NCI-H1417 (cell line): ENCODE measurements at regions not wholly inside any gene's neighbourhood (a gene's known extent, or its start where the extent isn't known, plus 50 kb on each side); places are given as distances from the start of the nearest gene placed in this dataset.
"Not testable (repeated sequence)": the region's sequence is repeated elsewhere in the genome, so short reads cannot be mapped to it uniquely, and the experiment has no call there.

ENCODE experiments used
- DNase-seq, 3 experiments: peaks; one replicate each; lab custom pipeline; 2025; lab: John Stamatoyannopoulos, UW

DNA sequence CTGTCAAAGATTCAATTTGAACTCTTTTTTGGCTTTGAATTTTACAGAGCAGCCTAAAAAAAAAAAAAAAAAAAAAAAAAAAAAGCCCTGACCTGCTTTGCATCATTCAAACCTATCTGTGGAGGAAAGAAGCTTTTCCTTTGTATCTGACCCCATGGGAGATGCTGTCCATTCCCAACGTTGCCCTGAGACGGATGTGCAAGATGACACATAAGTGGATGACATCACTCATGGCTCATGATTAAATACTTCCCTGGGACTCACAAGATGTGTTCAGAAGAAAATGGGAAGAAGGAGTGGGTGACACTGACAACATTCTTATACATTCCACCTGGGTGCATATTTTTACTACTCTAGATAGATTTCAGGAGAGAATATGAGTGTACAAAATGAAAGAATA lies 245.7 kb upstream of the ELAVL2 start:
- DNase-seq, result no peak

DNA sequence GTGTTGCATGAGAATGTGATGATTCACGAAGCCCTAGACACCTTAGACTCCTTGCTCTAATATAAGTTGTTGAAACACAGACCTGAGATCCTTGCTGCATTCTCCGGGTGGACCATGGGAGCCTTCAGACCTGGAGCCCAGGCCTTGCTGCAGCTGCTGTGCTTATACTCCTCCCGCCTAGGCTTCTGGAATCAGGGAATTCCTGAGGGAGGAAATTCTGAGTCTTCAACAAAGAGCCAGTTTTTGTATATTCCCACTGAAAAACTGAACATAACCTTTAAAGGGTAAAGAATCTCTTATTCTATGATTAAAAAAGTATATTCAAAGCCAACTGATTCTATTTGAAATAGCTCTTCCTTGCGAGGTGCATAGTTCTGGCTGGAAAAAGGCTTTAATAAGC lies 245.1 kb upstream of the ELAVL2 start:
- no peak for DNase-seq

DNA sequence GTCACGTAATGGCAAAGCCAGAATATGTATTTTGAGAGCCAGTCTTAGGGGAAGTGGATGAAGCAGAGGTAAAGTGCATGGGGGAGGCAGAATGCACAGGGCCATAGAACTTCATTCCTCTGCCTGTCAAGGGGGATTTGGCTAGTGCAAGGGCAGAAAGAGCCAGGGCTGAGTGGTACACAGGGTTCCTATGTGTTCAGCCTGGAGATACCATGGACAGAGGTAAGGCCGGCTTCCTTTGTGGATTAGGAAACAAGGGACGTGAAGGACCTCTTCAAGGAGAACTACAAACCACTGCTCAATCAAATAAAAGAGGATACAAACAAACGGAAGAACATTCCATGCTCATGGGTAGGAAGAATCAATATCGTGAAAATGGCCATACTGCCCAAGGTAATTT lies 241.1 kb upstream of the ELAVL2 start:
- DNase-seq, result not testable (repeated sequence)

DNA sequence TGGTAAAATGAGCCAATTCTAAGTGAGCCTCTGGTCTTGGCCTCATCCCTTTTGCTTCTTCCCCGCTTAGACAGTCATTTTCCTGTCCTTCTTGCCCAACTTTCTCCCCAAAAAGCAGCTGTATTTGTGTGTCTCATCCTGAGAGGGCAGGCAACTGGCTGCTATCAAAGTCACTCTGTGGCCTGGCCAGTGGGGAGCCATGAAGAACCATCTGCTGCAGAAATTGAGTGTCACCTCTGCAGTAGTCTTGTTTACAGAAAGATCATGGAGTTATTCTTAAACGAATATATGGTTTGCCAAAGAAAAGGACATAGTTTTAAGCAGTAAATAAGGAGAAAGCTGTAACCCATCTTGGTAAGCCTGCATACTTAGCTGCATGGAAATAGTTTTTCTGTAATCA lies 233.6 kb upstream of the ELAVL2 start:
- DNase-seq, result no peak

DNA sequence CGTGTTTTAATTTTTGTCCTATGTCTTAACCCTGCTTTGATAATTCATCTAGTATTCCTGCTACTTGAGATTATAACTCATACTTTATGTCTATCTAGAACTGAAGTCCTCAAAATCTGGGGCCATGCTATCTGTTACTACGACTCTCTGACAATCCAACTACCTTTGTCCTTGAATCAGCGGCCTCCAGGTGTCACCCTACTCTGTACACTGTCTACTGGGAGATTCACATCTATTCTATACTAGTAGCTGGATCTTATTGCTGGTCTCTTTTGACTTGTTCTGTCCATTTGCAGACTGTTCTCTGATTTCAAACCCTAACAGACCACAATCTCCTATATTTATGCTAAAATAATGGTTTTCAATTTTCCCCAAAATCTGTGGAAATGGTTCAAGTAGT lies 225.5 kb upstream of the ELAVL2 start:
- no peak for DNase-seq

DNA sequence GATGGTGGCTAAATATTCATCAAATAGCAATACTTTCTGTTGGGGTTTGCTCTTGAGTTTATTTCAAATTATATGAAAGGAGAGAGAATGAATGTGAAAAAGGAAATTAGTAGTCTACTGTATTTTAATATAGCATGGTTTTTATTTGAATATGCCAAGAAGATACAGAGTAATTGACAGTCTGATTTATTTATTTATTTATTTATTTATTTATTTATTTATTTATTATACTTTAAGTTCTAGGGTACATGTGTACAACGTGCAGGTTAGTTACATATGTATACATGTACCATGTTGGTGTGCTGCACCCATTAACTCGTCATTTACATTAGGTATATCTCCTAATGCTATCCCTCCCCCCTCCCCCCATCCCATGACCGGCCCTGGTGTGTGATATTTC lies 224.2 kb upstream of the ELAVL2 start:
- not testable (repeated sequence) for DNase-seq

DNA sequence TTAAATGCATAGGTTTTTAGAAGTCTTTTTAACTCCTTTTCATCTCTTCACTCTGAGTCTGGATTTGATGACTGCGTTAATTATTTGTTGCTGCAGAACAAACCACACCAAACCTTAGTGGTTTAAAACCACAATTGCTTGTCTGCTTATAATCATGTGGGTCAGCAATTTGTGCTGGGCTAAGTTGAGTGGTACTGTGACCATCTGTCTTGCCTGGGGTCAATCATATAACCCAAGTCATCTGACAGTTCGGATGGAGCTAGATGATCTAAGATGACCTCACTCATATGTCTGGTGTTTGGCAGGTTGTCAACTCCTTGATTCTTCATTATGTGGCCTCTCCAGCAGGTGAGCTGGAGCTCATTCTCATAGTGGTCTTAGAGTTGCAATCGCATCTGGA lies 219.1 kb upstream of the ELAVL2 start:
- no peak for DNase-seq

DNA sequence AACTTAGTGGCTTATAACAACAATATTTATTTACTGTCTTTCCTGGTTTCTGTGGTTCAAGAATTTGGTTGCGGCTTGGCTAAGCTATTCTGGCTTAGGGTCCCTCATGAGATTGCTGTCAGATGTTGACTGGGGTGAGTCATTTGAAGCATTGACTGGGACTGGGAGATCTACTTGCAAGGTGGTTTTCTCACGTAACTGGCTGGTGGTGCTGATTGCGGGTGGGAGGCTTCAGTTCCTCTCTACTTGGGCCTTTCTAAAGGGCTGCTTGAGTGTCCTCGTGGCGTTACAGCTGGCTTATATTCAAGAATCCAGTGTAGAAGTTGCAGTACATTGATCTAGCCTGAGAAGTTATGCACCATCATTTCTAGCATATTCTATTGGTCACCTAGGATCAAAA lies 218.5 kb upstream of the ELAVL2 start:
- DNase-seq, result no peak

DNA sequence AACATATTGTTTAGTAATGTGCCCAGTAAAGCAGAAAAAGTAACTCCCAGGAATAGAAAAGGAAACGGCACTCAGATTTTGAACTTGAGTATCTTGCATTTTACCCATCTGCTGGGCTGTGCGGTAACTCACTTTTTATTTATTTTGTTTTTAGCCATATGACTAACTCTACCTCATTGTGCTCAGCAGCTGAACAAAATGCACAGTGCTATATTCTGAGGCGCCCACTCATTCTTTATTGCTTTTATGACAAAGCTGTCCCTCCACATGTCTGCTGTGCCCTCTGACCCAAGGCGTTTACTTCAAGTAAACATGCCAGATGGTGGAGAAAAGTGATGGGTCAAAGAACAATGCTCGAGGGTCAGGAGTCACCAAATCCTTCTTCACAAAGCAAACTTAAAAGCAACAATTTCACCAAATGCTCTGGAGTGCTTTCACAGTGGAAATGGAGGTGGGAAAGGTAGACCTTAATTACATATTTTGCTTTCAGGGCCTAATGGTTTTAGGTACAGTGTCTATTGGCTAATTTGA lies 215.2 kb upstream of the ELAVL2 start:
- DNase-seq, result peak in 1 of 3 experiments; percentile 4

DNA sequence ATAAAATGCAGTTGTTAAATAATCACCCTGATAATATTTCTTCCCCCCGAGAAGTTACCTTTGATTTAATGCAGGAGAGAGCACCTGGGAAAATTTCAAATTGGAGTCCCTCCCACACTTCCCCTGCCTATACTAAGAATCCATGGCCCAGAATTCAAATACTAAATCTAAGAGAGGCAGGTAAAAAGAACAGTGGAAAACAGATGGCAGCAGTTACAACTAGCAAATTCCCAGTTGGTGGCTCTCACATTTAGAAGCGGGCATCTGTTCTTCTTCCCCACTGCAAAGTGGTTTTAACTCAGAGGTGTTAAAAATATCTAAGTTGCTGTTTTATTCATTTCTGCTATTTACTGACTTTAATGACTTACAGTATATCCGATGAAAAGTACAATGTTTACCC lies 210.4 kb upstream of the ELAVL2 start:
- no peak for DNase-seq

DNA sequence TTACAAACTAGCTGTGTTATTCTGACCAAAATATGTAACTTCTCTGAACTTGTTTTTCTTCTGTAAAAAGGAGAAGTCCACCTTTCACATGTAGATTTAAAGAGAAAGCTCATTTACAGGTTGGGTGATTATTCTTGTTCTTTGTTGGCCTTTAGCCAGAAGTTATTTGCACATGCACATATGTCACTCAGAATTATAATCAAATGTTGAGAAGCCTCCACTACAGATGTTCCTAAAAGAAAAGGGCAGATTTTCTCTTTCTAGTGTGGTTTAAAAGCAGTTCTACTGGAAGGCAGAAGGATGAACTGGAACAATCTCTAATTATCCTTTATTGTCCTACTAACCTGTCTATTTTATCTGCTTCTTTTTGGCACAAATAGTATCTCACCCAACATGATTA lies 209.8 kb upstream of the ELAVL2 start:
- peak in 1 of 3 experiments; percentile 0 for DNase-seq

DNA sequence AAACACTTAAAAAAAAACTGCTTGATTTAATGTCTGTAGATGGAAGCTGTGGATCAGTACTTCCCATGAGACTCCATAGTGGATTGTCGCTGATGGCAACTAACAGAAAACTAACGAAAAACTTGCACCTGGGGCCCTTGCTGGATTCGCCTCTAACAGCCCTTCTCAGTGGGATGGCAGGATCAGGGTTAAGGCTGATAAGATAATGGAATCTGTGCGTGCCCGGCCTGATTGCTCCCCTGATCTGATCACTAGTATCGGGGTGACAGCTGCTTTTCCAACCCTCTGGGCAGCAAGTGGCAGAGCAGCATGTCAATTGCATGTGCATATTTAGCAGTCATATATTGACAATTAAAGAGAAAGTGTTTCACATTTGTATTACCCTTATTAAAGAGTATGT lies 185.8 kb upstream of the ELAVL2 start:
- no peak for DNase-seq

DNA sequence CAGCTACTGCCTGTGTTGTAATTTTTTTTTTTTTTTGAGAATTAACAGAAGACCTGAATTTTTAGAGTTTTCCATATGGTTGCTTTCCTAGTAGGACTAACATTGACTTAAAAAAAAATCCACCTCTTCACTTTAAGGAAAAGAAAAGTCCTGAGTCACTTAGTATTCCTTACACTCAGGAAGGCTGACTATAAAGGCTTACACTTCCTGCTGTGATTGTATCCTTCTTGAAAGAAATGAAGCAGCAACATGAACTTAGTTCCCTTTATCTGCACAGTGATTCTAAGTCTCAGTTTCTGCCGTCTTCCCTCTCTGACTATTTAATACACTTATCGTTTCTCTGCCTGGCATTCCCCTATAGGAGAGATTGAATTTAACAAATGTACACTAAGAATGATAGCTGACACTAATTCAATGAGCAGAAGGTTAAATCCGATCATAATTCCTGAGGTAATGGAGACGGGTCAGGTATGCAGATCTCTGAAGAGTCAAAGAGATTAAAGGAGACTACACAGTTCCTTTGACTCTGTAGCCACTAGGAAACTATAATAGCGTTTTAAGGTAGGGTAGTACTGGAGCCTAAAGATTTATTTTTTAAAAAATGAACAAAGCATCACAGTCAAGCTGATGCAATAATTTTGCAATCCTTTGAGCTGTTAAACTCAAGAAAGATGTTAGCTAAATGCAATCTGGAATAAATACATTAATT lies 185.1 kb upstream of the ELAVL2 start:
- DNase-seq, result no peak

DNA sequence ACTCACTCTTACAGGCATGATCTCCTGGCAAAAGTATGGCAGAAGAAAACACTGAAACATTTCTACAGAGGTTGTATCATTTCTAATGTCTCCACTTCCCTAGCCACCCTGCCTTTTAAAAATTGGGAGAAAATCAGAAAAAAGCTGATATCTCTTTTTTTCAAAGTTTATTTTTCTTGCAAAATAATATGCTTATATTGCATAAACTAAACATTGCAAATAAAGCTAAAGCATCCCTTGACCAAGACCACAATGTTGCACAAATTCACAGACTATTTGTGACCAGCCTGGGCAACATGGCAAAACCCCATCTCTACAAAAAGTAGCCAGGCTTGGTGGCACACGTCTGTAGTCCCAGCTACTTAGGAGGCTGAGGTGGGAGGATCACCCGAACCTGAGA lies 183.3 kb upstream of the ELAVL2 start:
- no peak for DNase-seq

DNA sequence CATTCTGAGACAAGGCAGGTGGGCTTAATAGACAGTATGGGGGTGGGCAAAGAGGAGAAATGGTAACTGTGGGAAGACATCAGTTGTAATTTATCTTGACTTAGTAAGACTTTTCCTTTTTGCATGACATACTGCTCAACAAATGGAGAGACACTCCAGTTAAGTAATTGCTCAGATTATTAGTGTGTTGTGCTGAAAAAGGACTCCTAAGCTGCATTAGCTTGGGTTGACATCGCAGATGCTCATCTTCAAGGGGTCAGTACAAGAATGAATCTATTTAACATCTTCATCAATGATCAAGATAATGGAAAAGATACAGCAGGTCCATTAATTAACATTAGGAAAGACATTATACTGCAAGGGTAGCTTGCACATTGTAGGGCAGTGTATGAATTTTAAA lies 181.1 kb upstream of the ELAVL2 start:
- no peak for DNase-seq

DNA sequence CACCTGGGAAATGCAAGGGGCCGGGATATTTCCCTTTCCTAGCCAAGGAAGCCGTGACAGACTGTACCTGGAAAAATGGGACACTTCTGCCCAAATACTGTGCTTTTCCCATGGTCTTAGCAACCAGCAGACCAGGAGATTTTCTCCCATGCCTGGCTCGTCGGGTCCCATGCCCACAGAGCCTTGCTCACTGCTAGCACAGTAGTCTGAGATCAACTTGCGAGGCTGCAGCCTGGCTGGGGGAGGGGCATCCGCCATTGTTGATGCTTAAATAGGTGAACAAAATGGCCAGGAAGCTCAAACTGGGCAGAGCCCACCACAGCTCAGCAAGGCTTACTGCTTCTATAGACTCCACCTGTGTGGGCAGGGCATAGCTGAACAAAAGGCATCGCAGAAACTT lies 165.8 kb upstream of the ELAVL2 start:
- not testable (repeated sequence) for DNase-seq

DNA sequence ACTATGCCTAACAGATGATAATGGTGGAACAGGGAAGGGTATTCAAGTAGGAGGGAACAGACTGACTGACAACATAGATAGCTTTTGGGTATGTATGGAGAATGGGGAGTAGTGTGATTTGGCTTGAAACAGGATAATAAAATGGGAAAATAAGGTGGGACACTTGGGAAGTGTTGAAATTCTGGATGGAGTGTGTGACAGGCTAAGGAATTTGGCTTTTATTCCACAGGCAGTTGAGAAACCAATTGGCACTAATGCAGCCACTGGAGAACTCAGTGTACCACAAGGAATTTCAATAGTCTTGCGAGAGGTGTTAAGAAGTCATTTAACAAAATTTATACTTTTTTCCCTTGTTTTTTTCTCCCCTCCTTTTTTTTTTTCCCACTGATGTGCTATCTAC lies 153.5 kb upstream of the ELAVL2 start:
- DNase-seq, result no peak

DNA sequence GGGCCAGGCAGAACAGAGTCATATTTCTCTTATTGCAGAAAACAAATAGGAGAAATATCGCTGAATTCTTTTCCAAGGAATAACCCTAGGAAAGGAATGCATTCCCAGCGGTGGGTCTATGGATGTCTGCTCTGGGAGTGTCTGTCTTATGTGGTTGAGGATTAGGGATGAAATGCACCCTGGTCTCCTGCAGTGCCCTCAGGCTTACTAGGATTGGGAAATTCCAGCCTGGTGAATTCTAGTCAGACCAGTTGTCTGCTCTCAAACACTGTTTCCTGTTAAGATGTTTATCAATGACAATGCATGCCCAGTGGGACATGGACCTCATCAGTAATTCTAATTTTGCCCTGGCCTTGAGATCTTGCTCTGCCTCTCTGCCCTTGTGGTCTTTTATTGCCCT lies 136.1 kb upstream of the ELAVL2 start:
- no peak for DNase-seq

DNA sequence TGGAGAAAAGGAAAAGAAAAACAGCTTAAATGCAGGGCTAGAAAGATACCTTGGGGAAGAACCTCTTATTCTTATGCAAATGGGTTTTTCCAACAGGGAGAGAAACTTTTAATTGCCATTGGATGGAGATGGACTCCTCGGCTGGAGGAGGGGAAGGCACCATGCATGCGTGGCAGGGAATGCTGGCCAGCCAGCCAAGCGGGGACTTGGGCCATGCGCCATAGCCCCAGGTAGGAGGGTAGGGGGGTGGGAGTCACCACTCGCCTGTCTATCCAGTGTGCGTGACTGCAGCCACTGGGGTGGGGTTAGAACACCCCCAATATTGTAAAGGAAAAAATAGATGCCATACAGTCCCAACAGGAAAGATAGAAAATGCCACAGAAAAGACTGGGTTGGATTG lies 119.9 kb upstream of the ELAVL2 start:
- DNase-seq, result no peak

DNA sequence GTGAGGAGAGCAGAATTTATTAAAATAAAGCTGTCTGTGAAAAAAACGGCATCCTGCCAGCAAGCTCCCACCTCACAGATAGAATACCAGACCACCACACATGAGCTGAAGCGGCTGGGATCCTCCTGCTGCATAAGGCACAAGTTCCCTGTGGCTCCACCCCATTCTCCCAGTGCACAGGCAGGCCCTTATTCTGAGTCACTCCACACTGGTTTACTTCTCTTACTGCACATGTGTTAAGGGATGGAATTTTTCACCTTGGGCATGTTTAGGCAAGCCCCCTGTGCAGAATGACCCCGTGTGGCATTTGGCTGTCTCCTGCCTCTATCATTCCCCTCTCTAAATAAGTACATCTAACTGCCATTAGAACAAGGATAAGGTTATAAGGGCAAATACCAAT lies 115.0 kb upstream of the ELAVL2 start:
- no peak for DNase-seq

DNA sequence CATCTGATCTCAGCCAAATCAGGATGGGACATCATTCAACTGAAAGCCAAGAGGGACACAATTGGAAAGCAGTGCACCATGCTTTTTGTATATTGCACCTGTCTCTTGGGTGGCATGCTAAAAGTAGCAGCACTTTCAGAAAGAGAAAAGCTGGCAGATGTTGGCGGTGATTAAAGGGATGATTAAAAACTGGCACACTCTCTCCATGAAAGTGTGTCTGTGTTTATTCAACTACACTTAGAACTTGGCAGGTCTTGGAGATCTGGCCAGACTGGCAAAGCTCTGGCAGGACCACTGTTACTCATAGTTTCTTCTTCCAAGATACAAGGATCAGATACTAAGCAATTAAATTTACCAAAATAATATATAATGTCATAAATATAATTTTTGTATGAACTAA lies 112.9 kb upstream of the ELAVL2 start:
- no peak for DNase-seq

DNA sequence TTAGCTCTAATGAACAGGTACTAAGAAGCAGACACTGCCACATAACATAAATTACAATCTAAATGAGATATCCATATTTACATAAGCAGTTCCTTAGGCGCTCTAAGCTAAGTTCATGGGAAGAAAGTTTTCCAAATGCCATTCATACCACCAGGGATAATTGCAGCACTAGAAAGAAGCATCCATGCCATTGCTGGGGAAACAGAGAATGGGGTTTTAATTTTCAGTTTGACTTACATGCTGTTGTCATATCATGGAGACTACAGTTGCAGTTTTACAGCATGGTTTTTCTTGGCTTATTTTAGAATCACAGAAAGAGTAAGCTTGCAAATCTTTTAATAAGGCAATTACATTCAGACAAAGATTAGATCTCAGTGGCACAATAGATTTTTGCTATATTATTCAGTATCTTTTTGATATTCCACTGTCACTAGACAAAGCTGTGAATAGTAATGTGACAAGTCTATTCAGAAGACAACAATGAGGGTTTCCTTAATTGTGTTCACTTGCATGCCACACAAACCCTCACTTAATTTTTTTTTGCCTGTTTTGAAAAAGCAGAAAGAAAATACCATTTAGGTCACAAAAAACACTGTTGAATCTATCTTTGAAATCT lies 108.4 kb upstream of the ELAVL2 start:
- no peak for DNase-seq

DNA sequence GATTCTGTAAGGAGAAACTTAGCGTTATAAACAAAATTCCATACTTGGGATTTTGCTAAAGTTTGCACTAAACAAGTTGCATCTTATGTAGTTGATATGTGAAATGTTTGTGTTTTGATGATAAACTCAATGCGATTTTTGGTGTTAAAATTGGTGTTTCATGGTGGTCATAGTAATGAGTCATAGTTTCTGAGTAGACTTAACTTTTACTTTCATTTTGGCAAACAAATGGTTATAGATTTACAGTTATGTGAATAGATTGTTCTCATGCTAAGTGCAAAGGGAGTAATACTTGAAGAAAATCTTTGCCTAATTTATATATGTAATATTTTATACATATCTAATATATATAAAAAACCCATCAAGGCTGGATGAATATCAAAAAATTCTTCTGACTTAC lies 107.3 kb upstream of the ELAVL2 start:
- no peak for DNase-seq

DNA sequence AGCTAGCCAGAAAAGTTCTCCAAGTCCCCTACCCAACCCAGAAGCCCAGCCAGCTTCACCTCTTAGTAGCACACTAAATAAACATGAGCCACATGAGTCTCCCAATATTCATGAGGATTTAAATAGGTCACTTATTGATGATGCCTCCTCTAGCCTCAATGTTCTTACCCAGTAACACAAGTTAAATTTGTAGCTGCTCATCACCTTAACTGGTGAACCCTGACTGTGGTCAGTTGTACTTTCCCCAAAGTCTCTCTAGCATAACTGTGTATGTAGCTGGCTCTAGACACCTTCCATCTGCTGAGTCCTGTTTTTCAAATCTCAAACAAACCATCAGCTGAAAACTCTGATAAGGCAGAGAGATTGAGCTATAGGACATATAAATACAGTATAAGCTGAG lies 100.3 kb upstream of the ELAVL2 start:
- no peak for DNase-seq
